H1 (cell line): ENCODE measurements at regions not wholly inside any gene's neighbourhood (a gene's known extent, or its start where the extent isn't known, plus 50 kb on each side); places are given as distances from the start of the nearest gene placed in this dataset.

ENCODE experiments used
- CTCF ChIA-PET: fragments of 300-600 bp; sonication (Branson Sonifier 250); formaldehyde crosslinking; loops from one replicate; lab custom pipeline; 2021; ENCODE audit not compliant: partially characterized antibody; lab: Charles Lee
- POLR2A ChIA-PET: fragments of 300-600 bp; sonication (Branson Sonifier 250); formaldehyde crosslinking; loops from one replicate; lab custom pipeline; 2021; ENCODE audit warnings: inconsistent platforms; ENCODE audit not compliant: partially characterized antibody; lab: Charles Lee
- DNase-seq, 2 experiments: peaks; one replicate each; pipeline versions ENCODE4 v3.0.0 to v3.0.0-alpha.2; 2010 to 2022; ENCODE audit warnings: low spot score in 2 of 2, low read depth in 1 of 2, mixed read lengths in 1 of 2
- FAIRE-seq: peaks from 2 replicates; lab custom pipeline; 2011; peaks lifted over from hg19 to GRCh38; lab: Jason Lieb, UNC
- H2AFZ ChIP-seq: 2 replicates; pipeline ENCODE4 v1.8.1; 2012; ENCODE audit warnings: low read length, inconsistent platforms
- H2AK5ac ChIP-seq: 2 replicates; pipeline ENCODE4 v1.6.1; 2013; ENCODE audit warnings: low read depth, low read length
- H2BK120ac ChIP-seq: replicated peaks from 2 replicates; pipeline ENCODE3; 2013; ENCODE audit warnings: low read depth, low read length, inconsistent platforms
- H2BK12ac ChIP-seq: 2 replicates; pipeline ENCODE4 v1.6.1; 2013; ENCODE audit warnings: low read depth, low read length
- H2BK15ac ChIP-seq: 2 replicates; pipeline ENCODE4 v1.6.1; 2013; ENCODE audit warnings: low read length
- H2BK20ac ChIP-seq: 2 replicates; pipeline ENCODE4 v1.6.1; 2013; ENCODE audit warnings: low read length
- H2BK5ac ChIP-seq: 2 replicates; pipeline ENCODE4 v1.6.1; 2013; ENCODE audit warnings: low read depth, low read length
- H3K14ac ChIP-seq: 2 replicates; pipeline ENCODE4 v1.6.1; 2013; ENCODE audit warnings: inconsistent platforms; ENCODE audit not compliant: insufficient read length
- H3K18ac ChIP-seq: 2 replicates; pipeline ENCODE4 v1.6.1; 2013; ENCODE audit warnings: low read length; ENCODE audit errors: extremely low read depth
- H3K23ac ChIP-seq: 2 replicates; pipeline ENCODE4 v1.6.1; 2013; ENCODE audit warnings: inconsistent platforms; ENCODE audit not compliant: insufficient read length
- H3K23me2 ChIP-seq: 2 replicates; pipeline ENCODE4 v1.6.1; 2013; ENCODE audit warnings: low read depth, low read length
- H3K27ac ChIP-seq: 2 replicates; pipeline ENCODE4 v1.6.1; 2011; ENCODE audit warnings: low read depth, low read length, inconsistent platforms
- H3K27me3 ChIP-seq, 4 experiments: replicated peaks in 1 of 4; 1 replicate in 1 of 4; 2 replicates in 3 of 4; pipeline versions ENCODE4 v1.6.1 to v1.8.1; 2011 to 2013; ENCODE audit warnings: low read length in 3 of 4, mild to moderate bottlenecking in 3 of 4, inconsistent platforms in 2 of 4, mixed read lengths in 2 of 4, moderate library complexity in 1 of 4; ENCODE audit not compliant: control insufficient read depth in 3 of 4, insufficient read depth in 3 of 4; ENCODE audit errors: extremely low read depth in 1 of 4
- H3K36me3 ChIP-seq, 4 experiments: 2 replicates each; pipeline versions ENCODE4 v1.6.1 to v1.8.1; 2011 to 2013; ENCODE audit warnings: mild to moderate bottlenecking in 4 of 4, low read length in 3 of 4, moderate library complexity in 2 of 4, control low read depth in 1 of 4, inconsistent platforms in 1 of 4; ENCODE audit not compliant: insufficient read depth in 4 of 4, control insufficient read depth in 2 of 4
- H3K4ac ChIP-seq: replicated peaks from 2 replicates; pipeline ENCODE3; 2013; ENCODE audit warnings: low read length, low read depth, mixed read lengths, inconsistent platforms; ENCODE audit not compliant: insufficient read length
- H3K4me1 ChIP-seq, 4 experiments: replicated peaks in 1 of 4; 1 replicate in 1 of 4; 2 replicates in 3 of 4; pipeline versions ENCODE4 v1.6.1 to v1.8.1; 2011 to 2013; ENCODE audit warnings: low read length in 3 of 4, inconsistent platforms in 2 of 4, mixed read lengths in 1 of 4; ENCODE audit not compliant: insufficient read depth in 4 of 4, control insufficient read depth in 3 of 4
- H3K4me2 ChIP-seq, 2 experiments: 2 replicates each; pipeline versions ENCODE4 v1.6.1 to v1.8.1; 2011 to 2013; ENCODE audit warnings: low read depth in 2 of 2, low read length in 2 of 2, control low read depth in 1 of 2, inconsistent platforms in 1 of 2, mild to moderate bottlenecking in 1 of 2; ENCODE audit not compliant: insufficient read depth in 1 of 2
- H3K4me3 ChIP-seq, 4 experiments: fragments of 200-600, 300-600 bp in 1 of 4; sonication (generic), shearing (Covaris generic), sonication (Bioruptor Twin) in 1 of 4; 2 replicates each; pipeline versions ENCODE4 v1.5.1 to v1.8.1; 2011 to 2016; ENCODE audit warnings: low read length in 4 of 4, low read depth in 3 of 4, control low read depth in 2 of 4, inconsistent platforms in 2 of 4, mild to moderate bottlenecking in 2 of 4, mixed read lengths in 1 of 4, moderate library complexity in 1 of 4; ENCODE audit not compliant: insufficient read depth in 2 of 4; ENCODE audit errors: extremely low read depth in 1 of 4
- H3K56ac ChIP-seq: replicated peaks from 2 replicates; pipeline ENCODE3; 2013; ENCODE audit warnings: low read depth, mild to moderate bottlenecking, mixed read lengths, low read length, inconsistent platforms; ENCODE audit not compliant: insufficient read length
- H3K79me1 ChIP-seq: 2 replicates; pipeline ENCODE4 v1.6.1; 2013; ENCODE audit warnings: low read depth, low read length, control low read depth
- H3K79me2 ChIP-seq, 2 experiments: 2 replicates each; pipeline versions ENCODE4 v1.6.1 to v1.8.1; 2012 to 2013; ENCODE audit warnings: low read length in 2 of 2, mild to moderate bottlenecking in 2 of 2, inconsistent platforms in 1 of 2; ENCODE audit not compliant: insufficient read depth in 2 of 2, control insufficient read depth in 1 of 2
- H3K9ac ChIP-seq, 4 experiments: replicated peaks in 1 of 4; 1 replicate in 1 of 4; 2 replicates in 3 of 4; pipeline versions ENCODE4 v1.6.1 to v1.8.1; 2011 to 2013; ENCODE audit warnings: low read depth in 3 of 4, low read length in 3 of 4, control low read depth in 2 of 4, mild to moderate bottlenecking in 2 of 4, moderate library complexity in 2 of 4, inconsistent platforms in 1 of 4; ENCODE audit errors: extremely low read depth in 1 of 4
- H3K9me3 ChIP-seq, 2 experiments: 2 replicates each; pipeline versions ENCODE4 v1.6.1 to v1.8.1; 2012 to 2013; ENCODE audit warnings: mild to moderate bottlenecking in 2 of 2, moderate library complexity in 2 of 2, control low read depth in 1 of 2, inconsistent platforms in 1 of 2, low read depth in 1 of 2, low read length in 1 of 2, mixed read lengths in 1 of 2; ENCODE audit not compliant: insufficient read depth in 2 of 2
- H4K20me1 ChIP-seq, 2 experiments: replicated peaks in 1 of 2; 2 replicates each; pipeline versions ENCODE3 to v1.8.1; 2011 to 2013; ENCODE audit warnings: inconsistent platforms in 2 of 2, low read length in 2 of 2, mild to moderate bottlenecking in 1 of 2; ENCODE audit not compliant: insufficient read depth in 2 of 2, control insufficient read depth in 1 of 2
- H4K5ac ChIP-seq: 2 replicates; pipeline ENCODE4 v1.6.1; 2013; ENCODE audit warnings: low read length, low read depth, mixed read lengths, inconsistent platforms; ENCODE audit not compliant: insufficient read length
- H4K8ac ChIP-seq: 2 replicates; pipeline ENCODE4 v1.8.0; 2013; ENCODE audit warnings: mild to moderate bottlenecking, moderate library complexity, low read length, inconsistent platforms; ENCODE audit not compliant: insufficient read depth; ENCODE audit errors: extremely low read depth
- H4K91ac ChIP-seq: replicated peaks from 2 replicates; pipeline ENCODE3; 2013; ENCODE audit warnings: low read length, mixed read lengths, inconsistent platforms; ENCODE audit not compliant: insufficient read length
- BRCA1 ChIP-seq: IDR thresholded peaks from 2 replicates; pipeline ENCODE4 v1.6.1; 2012; ENCODE audit warnings: low read depth, low read length, improper control_type of control experiment
- CTBP2 ChIP-seq: IDR thresholded peaks from 2 replicates; pipeline ENCODE4 v1.7.0; 2011; ENCODE audit warnings: borderline replicate concordance, mild to moderate bottlenecking, moderate library complexity, mixed read lengths, low read length; ENCODE audit not compliant: insufficient read depth, insufficient read length
- EP300 ChIP-seq, 2 experiments: IDR thresholded peaks; 1 replicate in 1 of 2; 2 replicates in 1 of 2; pipeline ENCODE4 v1.6.1; 2011 to 2012; ENCODE audit warnings: low read depth in 2 of 2, low read length in 2 of 2, mild to moderate bottlenecking in 2 of 2, borderline replicate concordance in 1 of 2, inconsistent platforms in 1 of 2, moderate library complexity in 1 of 2
- HDAC6 ChIP-seq: IDR thresholded peaks from one replicate; pipeline ENCODE4 v1.7.1; 2012; ENCODE audit warnings: low read depth, mild to moderate bottlenecking, inconsistent platforms, low read length, moderate library complexity
- JUN ChIP-seq: IDR thresholded peaks from 2 replicates; pipeline ENCODE4 v1.6.1; 2011; ENCODE audit warnings: low read depth, mild to moderate bottlenecking, improper control_type of control experiment, low read length
- MAFK ChIP-seq: IDR thresholded peaks from 2 replicates; pipeline ENCODE4 v1.6.1; 2012; ENCODE audit warnings: low read depth, mild to moderate bottlenecking, improper control_type of control experiment, low read length
- NRF1 ChIP-seq: IDR thresholded peaks from 2 replicates; pipeline ENCODE4 v1.6.1; 2011; ENCODE audit warnings: mild to moderate bottlenecking, low read depth, low read length, improper control_type of control experiment
- TAF1 ChIP-seq: IDR thresholded peaks from 2 replicates; pipeline ENCODE4 v1.6.1; 2011; ENCODE audit warnings: mild to moderate bottlenecking, low read depth, low read length
- TBP ChIP-seq: IDR thresholded peaks from 2 replicates; pipeline ENCODE4 v1.6.1; 2011; ENCODE audit warnings: low read depth, low read length, improper control_type of control experiment
- USF2 ChIP-seq: IDR thresholded peaks from 2 replicates; pipeline ENCODE4 v1.6.1; 2011; ENCODE audit warnings: low read length, improper control_type of control experiment
- WGBS, 2 experiments: shearing (Covaris generic) in 1 of 2; methylation state at CpG; one replicate each; pipeline versions ENCODE4 v1.1.6 to v1.1.7; 2013 to 2015; ENCODE audit warnings: low lambda C conversion rate in 2 of 2, mixed read lengths in 2 of 2, inconsistent platforms in 1 of 2, low coverage in 1 of 2, missing lambda C conversion rate in 1 of 2; ENCODE audit not compliant: insufficient replicate concordance in 2 of 2, insufficient coverage in 1 of 2, insufficient read length in 1 of 2; ENCODE audit errors: extremely low coverage in 1 of 2, missing lambda C conversion rate in 1 of 2; 5-methylcytosine and 5-hydroxymethylcytosine counted together

- TF ChIP-seq EP300 (IDR thresholded peaks at IDR 0.05; ENCODE audit: borderline replicate concordance in 1 of 2, low read depth in 2 of 2, low read length in 2 of 2) (no peak), MAFK (no peak), USF2 (no peak), TBP (no peak), JUN (no peak), HDAC6 (no peak), BRCA1 (no peak), TAF1 (no peak), CTBP2 (no peak), NRF1 (no peak)
- Histone ChIP-seq H3K23ac (no peak overlapping the region), H3K27ac (no peak overlapping the region), H3K4me2 (no peak overlapping the region), H3K27me3 (peaks cover 0 to 2% (median 0%) of the 10 kb centered on the region in 4 experiments; a peak in 1 of 7 replicates), H3K18ac (no peak overlapping the region), H4K5ac (no peak overlapping the region), H3K9ac (no peak overlapping the region), H2BK5ac (no peak overlapping the region), H3K14ac (no peak overlapping the region), H3K56ac (no peak overlapping the region), H3K4me3 (no peak overlapping the region), H4K8ac (no peak overlapping the region), H3K4ac (no peak overlapping the region), H2BK12ac (no peak overlapping the region), H3K36me3 (no peaks in the 10 kb centered on the region), H4K20me1 (no peaks in the 10 kb centered on the region), H2BK120ac (no peak overlapping the region), H2BK20ac (0 out of 2 replicates have a peak overlapping the region, but pooled peaks have one; percentile 1), H3K79me2 (no peaks in the 10 kb centered on the region), H3K4me1 (peaks cover 0 to 5% (median 0%) of the 10 kb centered on the region in 4 experiments; a peak in 1 of 7 replicates), H3K79me1 (no peaks in the 10 kb centered on the region), H3K23me2 (no peaks in the 10 kb centered on the region), H2AFZ (no peak overlapping the region), H3K9me3 (no peaks in the 10 kb centered on the region), H2AK5ac (no peak overlapping the region), H2BK15ac (no peak overlapping the region), H4K91ac (no peak overlapping the region)
- 76% methylated on average over 2 of the region's 2 CpGs; no CpG with 5 or more reads in 1 of the 2 experiments for WGBS, 2 experiments
- ChIA-PET POLR2A (interaction anchor here (0.6 to 2.0 kb wide), 3 partner anchors 8 to 28 kb away, joined by 3 to 5 read pairs (median 5); no protein-coding TSS in a partner anchor), CTCF (no interaction called here)
- no peak for FAIRE-seq
- DNase-seq, result no peak
Observed at GRCh38 chr11:27596802-27597201, 90.2 kb upstream of the LIN7C start.
